ENCODE measurements at regions not wholly inside any gene's neighbourhood (a gene's known extent, or its start where the extent isn't known, plus 50 kb on each side); places are given as distances from the start of the nearest gene placed in this dataset.

- Mint-ChIP-seq H3K27me3 (ENCODE audit: unreplicated experiment) (no peaks in the 10 kb centered on the region), H3K4me3 (ENCODE audit: unreplicated experiment) (no peak overlapping the region), H3K9me3 (ENCODE audit: unreplicated experiment) (no peaks in the 10 kb centered on the region), H3K36me3 (ENCODE audit: unreplicated experiment) (no peaks in the 10 kb centered on the region), H3K4me1 (ENCODE audit: low read depth, unreplicated experiment) (no peaks in the 10 kb centered on the region), H3K27ac (ENCODE audit: unreplicated experiment) (no peak overlapping the region)
- no peak for TF ChIP-seq CTCF (IDR thresholded peaks at IDR 0.05; ENCODE audit: partially characterized antibody, unreplicated experiment)
- no peak for DNase-seq
Observed at GRCh38 chr1:168945870-168946269, 160.6 kb upstream of the ATP1B1 start.

GRCh38 chr1:168947041-168947440 is 159.4 kb upstream of the ATP1B1 start:
- no peak overlapping the region for H3K27ac Mint-ChIP-seq (ENCODE audit: unreplicated experiment)
- H3K36me3 Mint-ChIP-seq (ENCODE audit: unreplicated experiment): no peaks in the 10 kb centered on the region
- no peak for TF ChIP-seq CTCF (IDR thresholded peaks at IDR 0.05; ENCODE audit: partially characterized antibody, unreplicated experiment)
- H3K4me3 Mint-ChIP-seq (ENCODE audit: unreplicated experiment): no peak overlapping the region
- no peaks in the 10 kb centered on the region for H3K9me3 Mint-ChIP-seq (ENCODE audit: unreplicated experiment)
- DNase-seq: no peak
- no peaks in the 10 kb centered on the region for H3K4me1 Mint-ChIP-seq (ENCODE audit: low read depth, unreplicated experiment)
- no peaks in the 10 kb centered on the region for H3K27me3 Mint-ChIP-seq (ENCODE audit: unreplicated experiment)

- DNase-seq: no peak
- Mint-ChIP-seq H3K36me3 (ENCODE audit: unreplicated experiment) (no peaks in the 10 kb centered on the region), H3K27ac (ENCODE audit: unreplicated experiment) (no peak overlapping the region), H3K9me3 (ENCODE audit: unreplicated experiment) (no peaks in the 10 kb centered on the region), H3K4me1 (ENCODE audit: low read depth, unreplicated experiment) (no peaks in the 10 kb centered on the region), H3K27me3 (ENCODE audit: unreplicated experiment) (no peaks in the 10 kb centered on the region), H3K4me3 (ENCODE audit: unreplicated experiment) (no peak overlapping the region)
- TF ChIP-seq CTCF (IDR thresholded peaks at IDR 0.05; ENCODE audit: partially characterized antibody, unreplicated experiment): no peak
Observed at GRCh38 chr1:168949672-168950071, 156.8 kb upstream of the ATP1B1 start.

GRCh38 chr1:168957818-168958217 is 148.7 kb upstream of the ATP1B1 start:
- no peaks in the 10 kb centered on the region for H3K4me1 Mint-ChIP-seq (ENCODE audit: low read depth, unreplicated experiment)
- DNase-seq: no peak

More at GRCh38 chr1:168957818-168958217, 148.7 kb upstream of the ATP1B1 start:
- Mint-ChIP-seq H3K27me3 (ENCODE audit: unreplicated experiment) (no peaks in the 10 kb centered on the region), H3K27ac (ENCODE audit: unreplicated experiment) (no peak overlapping the region), H3K4me3 (ENCODE audit: unreplicated experiment) (no peak overlapping the region), H3K36me3 (ENCODE audit: unreplicated experiment) (no peaks in the 10 kb centered on the region), H3K9me3 (ENCODE audit: unreplicated experiment) (no peaks in the 10 kb centered on the region)
- no peak for TF ChIP-seq CTCF (IDR thresholded peaks at IDR 0.05; ENCODE audit: partially characterized antibody, unreplicated experiment)

Measured in glutamatergic neuron (in vitro differentiated cells).